HEK293 (cell line): ENCODE measurements at regions not wholly inside any gene's neighbourhood (a gene's known extent, or its start where the extent isn't known, plus 50 kb on each side); places are given as distances from the start of the nearest gene placed in this dataset.
"Not testable (repeated sequence)": the region's sequence is repeated elsewhere in the genome, so short reads cannot be mapped to it uniquely, and the experiment has no call there.

ENCODE experiments used
- CTCF ChIA-PET: fragments of 350-600 bp; formaldehyde crosslinking; extraction: SDS; loops from one replicate; lab custom pipeline; 2021; ENCODE audit warnings: antibody characterized with exemption; lab: Yijun Ruan, JAX
- POLR2A ChIA-PET: fragments of 300-600 bp; formaldehyde crosslinking; extraction: SDS; loops from one replicate; lab custom pipeline; 2020; ENCODE audit warnings: antibody characterized with exemption, inconsistent platforms; lab: Yijun Ruan, JAX
- H3K27ac ChIP-seq: fragments of 200-500 bp; sonication (Bioruptor generic); 2 replicates; pipeline ENCODE4 v1.5.1; 2014; ENCODE audit warnings: low read depth, low read length, control low read depth, inconsistent platforms; ENCODE audit errors: extremely low read depth
- H3K36me3 ChIP-seq, 2 experiments: fragments of 200-500 bp in 1 of 2; sonication (Bioruptor generic) in 1 of 2; 1 replicate in 1 of 2; 2 replicates in 1 of 2; pipeline ENCODE4 v1.5.1; 2014 to 2017; ENCODE audit warnings: inconsistent platforms in 2 of 2, low read length in 2 of 2; ENCODE audit not compliant: control insufficient read depth in 2 of 2, insufficient read depth in 1 of 2
- H3K4me1 ChIP-seq: fragments of 200-500 bp; sonication (Bioruptor generic); 2 replicates; pipeline ENCODE4 v1.5.1; 2014; ENCODE audit warnings: mild to moderate bottlenecking, low read length, inconsistent platforms; ENCODE audit not compliant: control insufficient read depth, insufficient read depth
- H3K4me3 ChIP-seq: 2 replicates; pipeline ENCODE4 v1.5.1; 2011; ENCODE audit warnings: low read depth, mild to moderate bottlenecking, control low read depth, low read length, moderate library complexity
- H3K9me3 ChIP-seq: fragments of 200-500 bp; sonication (Bioruptor generic); 2 replicates; pipeline ENCODE4 v1.5.1; 2014; ENCODE audit warnings: low read depth, low read length, inconsistent platforms; ENCODE audit not compliant: control insufficient read depth, insufficient read depth
- BCL11A ChIP-seq: fragments of 450-650 bp; formaldehyde crosslinking; IDR thresholded peaks from 2 replicates; pipeline ENCODE4 v1.5.1; 2016; ENCODE audit warnings: low read depth, missing biosample characterization, missing genetic modification characterization
- ELK4 ChIP-seq: IDR thresholded peaks from 2 replicates; pipeline ENCODE4 v1.6.1; 2011; ENCODE audit warnings: mild to moderate bottlenecking, low read depth, low read length, borderline replicate concordance
- GLI4 ChIP-seq: fragments of 450-650 bp; formaldehyde crosslinking; IDR thresholded peaks from 2 replicates; pipeline ENCODE4 v1.5.1; 2016; ENCODE audit warnings: missing biosample characterization, missing genetic modification characterization
- GLIS1 ChIP-seq: fragments of 450-650 bp; formaldehyde crosslinking; IDR thresholded peaks from 2 replicates; pipeline ENCODE4 v1.5.1; 2016; ENCODE audit warnings: missing biosample characterization, missing genetic modification characterization
- INSM2 ChIP-seq: fragments of 450-650 bp; formaldehyde crosslinking; IDR thresholded peaks from 2 replicates; pipeline ENCODE4 v1.5.1; 2016; ENCODE audit warnings: missing biosample characterization, missing genetic modification characterization
- KLF16 ChIP-seq: fragments of 450-650 bp; formaldehyde crosslinking; IDR thresholded peaks from 2 replicates; pipeline ENCODE4 v1.5.1; 2017; ENCODE audit warnings: missing biosample characterization, missing genetic modification characterization
- REPIN1 ChIP-seq: fragments of 450-650 bp; formaldehyde crosslinking; IDR thresholded peaks from 2 replicates; pipeline ENCODE4 v1.5.1; 2017; ENCODE audit warnings: missing biosample characterization, missing genetic modification characterization, low read depth
- SP7 ChIP-seq: fragments of 450-650 bp; formaldehyde crosslinking; IDR thresholded peaks from 2 replicates; pipeline ENCODE4 v1.5.1; 2016; ENCODE audit warnings: missing biosample characterization, missing genetic modification characterization
- ZBTB20 ChIP-seq: fragments of 450-650 bp; formaldehyde crosslinking; IDR thresholded peaks from 2 replicates; pipeline ENCODE4 v1.5.1; 2016; ENCODE audit warnings: missing biosample characterization, missing genetic modification characterization
- ZFP41 ChIP-seq: fragments of 450-650 bp; formaldehyde crosslinking; IDR thresholded peaks from 2 replicates; pipeline ENCODE4 v1.5.1; 2016; ENCODE audit warnings: missing biosample characterization, missing genetic modification characterization, borderline replicate concordance
- ZIC2 ChIP-seq: fragments of 450-650 bp; formaldehyde crosslinking; IDR thresholded peaks from 2 replicates; pipeline ENCODE4 v1.5.1; 2016; ENCODE audit warnings: missing biosample characterization, missing genetic modification characterization
- ZNF114 ChIP-seq: fragments of 450-650 bp; formaldehyde crosslinking; IDR thresholded peaks from 2 replicates; pipeline ENCODE4 v1.5.0; 2017; ENCODE audit warnings: missing biosample characterization, missing genetic modification characterization
- ZNF121 ChIP-seq: fragments of 450-650 bp; formaldehyde crosslinking; IDR thresholded peaks from 2 replicates; pipeline ENCODE4 v1.5.1; 2016; ENCODE audit warnings: missing biosample characterization, missing genetic modification characterization
- ZNF146 ChIP-seq: fragments of 450-650 bp; formaldehyde crosslinking; IDR thresholded peaks from 2 replicates; pipeline ENCODE4 v1.5.1; 2016; ENCODE audit warnings: missing biosample characterization, missing genetic modification characterization
- ZNF2 ChIP-seq: fragments of 450-650 bp; formaldehyde crosslinking; IDR thresholded peaks from 2 replicates; pipeline ENCODE4 v1.5.1; 2016; ENCODE audit warnings: missing biosample characterization, missing genetic modification characterization
- ZNF202 ChIP-seq: fragments of 450-650 bp; formaldehyde crosslinking; IDR thresholded peaks from 2 replicates; pipeline ENCODE4 v1.5.1; 2016; ENCODE audit warnings: missing biosample characterization, missing genetic modification characterization, borderline replicate concordance
- ZNF37A ChIP-seq: fragments of 450-650 bp; IDR thresholded peaks from 2 replicates; pipeline ENCODE4 v1.5.1; 2018; ENCODE audit warnings: missing biosample characterization, missing genetic modification characterization
- ZNF501 ChIP-seq: fragments of 450-650 bp; formaldehyde crosslinking; IDR thresholded peaks from 2 replicates; pipeline ENCODE4 v1.5.1; 2016; ENCODE audit warnings: missing biosample characterization, missing genetic modification characterization
- ZNF530 ChIP-seq: fragments of 450-650 bp; formaldehyde crosslinking; IDR thresholded peaks from 2 replicates; pipeline ENCODE4 v1.5.1; 2016; ENCODE audit warnings: low read depth, missing biosample characterization, missing genetic modification characterization
- ZNF600 ChIP-seq: fragments of 450-650 bp; formaldehyde crosslinking; IDR thresholded peaks from 2 replicates; pipeline ENCODE4 v1.5.1; 2016; ENCODE audit warnings: missing biosample characterization, missing genetic modification characterization
- ZNF654 ChIP-seq: fragments of 450-650 bp; formaldehyde crosslinking; IDR thresholded peaks from 2 replicates; pipeline ENCODE4 v1.5.1; 2016; ENCODE audit warnings: low read depth, missing biosample characterization, missing genetic modification characterization
- ZNF660 ChIP-seq: fragments of 450-650 bp; IDR thresholded peaks from 2 replicates; pipeline ENCODE4 v1.5.1; 2018; ENCODE audit warnings: missing biosample characterization, mild to moderate bottlenecking, missing genetic modification characterization
- ZNF664 ChIP-seq: fragments of 450-650 bp; formaldehyde crosslinking; IDR thresholded peaks from 2 replicates; pipeline ENCODE4 v1.5.1; 2016; ENCODE audit warnings: missing biosample characterization, missing genetic modification characterization
- ZNF776 ChIP-seq: fragments of 450-650 bp; formaldehyde crosslinking; IDR thresholded peaks from 2 replicates; pipeline ENCODE4 v1.5.0; 2017; ENCODE audit warnings: missing biosample characterization, missing genetic modification characterization, borderline replicate concordance
- ZNF777 ChIP-seq: fragments of 450-650 bp; formaldehyde crosslinking; IDR thresholded peaks from 2 replicates; pipeline ENCODE4 v1.5.1; 2017; ENCODE audit warnings: missing biosample characterization, missing genetic modification characterization, borderline replicate concordance
- ZNF843 ChIP-seq: fragments of 450-650 bp; formaldehyde crosslinking; IDR thresholded peaks from 2 replicates; pipeline ENCODE4 v1.5.1; 2016; ENCODE audit warnings: missing biosample characterization, missing genetic modification characterization

GRCh38 chr16:48024042-48024441 is 131.8 kb downstream of the ABCC12 start (continued):
- no peak for TF ChIP-seq ZFP41 (tag by site-specific recombination)
- no peak for TF ChIP-seq ZNF2 (tag by site-specific recombination)
- TF ChIP-seq ZNF501 (tag by site-specific recombination), result no peak
- no peak for TF ChIP-seq KLF16
- TF ChIP-seq GLI4 (tag by site-specific recombination), result no peak
- TF ChIP-seq ZNF146, result no peak
- TF ChIP-seq ZBTB20 (tag by site-specific recombination), result no peak
- no peak for TF ChIP-seq ZNF777
- TF ChIP-seq ZNF202 (tag by site-specific recombination), result no peak
- TF ChIP-seq INSM2 (tag by site-specific recombination), result no peak
- no peak for TF ChIP-seq ZNF776 (tag by site-specific recombination)
- no peak for TF ChIP-seq ELK4
- TF ChIP-seq ZNF530 (tag by site-specific recombination), result no peak
- no peak for TF ChIP-seq SP7 (tag by site-specific recombination)
- TF ChIP-seq, all 188 proteins: peak for 0

- H3K36me3 ChIP-seq, result no peaks in the 10 kb centered on the region
- POLR2A ChIA-PET, result no interaction called here
- H3K4me3 ChIP-seq, result no peak overlapping the region
- H3K4me1 ChIP-seq, result no peaks in the 10 kb centered on the region
- no peak overlapping the region for H3K27ac ChIP-seq
- no peak for TF ChIP-seq ZNF114 (tag by site-specific recombination)
- TF ChIP-seq ZNF664 (tag by site-specific recombination), result no peak
- no peak for TF ChIP-seq ZNF843 (tag by site-specific recombination)
- TF ChIP-seq ZNF600 (tag by site-specific recombination), result no peak
- no peak for TF ChIP-seq BCL11A (tag by site-specific recombination)
- TF ChIP-seq ZNF654 (tag by site-specific recombination), result no peak
- no peak for TF ChIP-seq ZNF660 (tag by site-specific recombination)
- no peak for TF ChIP-seq ZNF37A
- no peak for TF ChIP-seq REPIN1 (tag by site-specific recombination)
- no peak for TF ChIP-seq ZNF121 (tag by site-specific recombination)
- CTCF ChIA-PET, result no interaction called here
- H3K9me3 ChIP-seq, result no peaks in the 10 kb centered on the region
These were observed 133.3 kb downstream of the ABCC12 start for GRCh38 chr16:48022496-48022895.

GRCh38 chr16:48020617-48021016 is 135.2 kb downstream of the ABCC12 start:
- H3K4me1 ChIP-seq, CTCF ChIA-PET, H3K4me3 ChIP-seq, H3K36me3 ChIP-seq, H3K27ac ChIP-seq, POLR2A ChIA-PET, H3K9me3 ChIP-seq: not testable (repeated sequence)
- TF ChIP-seq ZIC2 (tag by site-specific recombination), result peak; percentile 60; the same call in 1 of the 2 replicates
- peak; percentile 61 for TF ChIP-seq GLIS1 (tag by site-specific recombination)
